NT2/D1 (cell line): ENCODE measurements at regions not wholly inside any gene's neighbourhood (a gene's known extent, or its start where the extent isn't known, plus 50 kb on each side); places are given as distances from the start of the nearest gene placed in this dataset.

Source experiments
- DNase-seq: peaks from one replicate; pipeline ENCODE4 v3.0.0-alpha.2; 2011; ENCODE audit warnings: low read depth, low spot score
- H3K27me3 ChIP-seq: 2 replicates; pipeline ENCODE4 v1.6.0; 2011; ENCODE audit warnings: mild to moderate bottlenecking; ENCODE audit not compliant: insufficient read length, insufficient read depth
- H3K36me3 ChIP-seq: 2 replicates; pipeline ENCODE4 v1.6.1; 2011; ENCODE audit warnings: mild to moderate bottlenecking, low read length, mixed read lengths; ENCODE audit not compliant: insufficient read depth, insufficient read length
- H3K4me1 ChIP-seq: 2 replicates; pipeline ENCODE4 v1.5.1; 2011; ENCODE audit not compliant: insufficient read depth, insufficient read length
- H3K4me3 ChIP-seq: 2 replicates; pipeline ENCODE4 v1.5.1; 2011; ENCODE audit warnings: low read depth; ENCODE audit not compliant: insufficient read length
- H3K9ac ChIP-seq: 2 replicates; pipeline ENCODE4 v1.6.0; 2011; ENCODE audit warnings: low read depth; ENCODE audit not compliant: insufficient read length
- H3K9me3 ChIP-seq: 2 replicates; pipeline ENCODE4 v1.5.1; 2011; ENCODE audit warnings: mild to moderate bottlenecking, low read length; ENCODE audit not compliant: insufficient read depth
- SUZ12 ChIP-seq: IDR thresholded peaks from 2 replicates; pipeline ENCODE4 v1.6.1; 2011; ENCODE audit not compliant: insufficient read length, insufficient read depth; ENCODE audit errors: extremely low read depth
- YY1 ChIP-seq: IDR thresholded peaks from 2 replicates; pipeline ENCODE4 v1.6.1; 2011; ENCODE audit not compliant: insufficient read length, insufficient read depth
- ZNF274 ChIP-seq: IDR thresholded peaks from 2 replicates; pipeline ENCODE4 v1.6.1; 2011; ENCODE audit warnings: mild to moderate bottlenecking, low read depth, low read length

DNA sequence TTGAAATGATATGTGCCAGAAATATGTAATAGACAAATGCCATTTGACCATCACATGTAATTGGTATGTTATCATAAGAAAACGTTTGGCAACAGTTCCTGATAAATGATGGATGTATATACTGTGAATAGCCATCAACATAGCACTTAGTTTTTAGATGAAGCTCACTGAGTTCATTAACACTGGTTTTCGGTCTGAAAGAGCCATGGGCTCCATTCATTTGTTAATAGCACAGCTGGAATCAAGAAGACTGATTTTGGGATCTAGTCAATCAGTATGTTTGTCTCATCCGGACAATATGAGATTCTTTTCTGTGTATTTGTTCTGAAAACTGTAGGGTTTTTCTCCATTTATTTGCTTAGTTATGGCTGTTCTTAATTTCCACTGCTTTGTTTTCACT lies 413.5 kb upstream of the CLINT1 start:
- Histone ChIP-seq H3K4me1 (no peaks in the 10 kb centered on the region), H3K4me3 (no peak overlapping the region), H3K36me3 (no peaks in the 10 kb centered on the region), H3K9ac (no peak overlapping the region), H3K27me3 (no peaks in the 10 kb centered on the region), H3K9me3 (peaks cover 5% of the 10 kb centered on the region; the same call in 1 of the 2 replicates)
- TF ChIP-seq YY1: no peak
- DNase-seq: no peak

DNA sequence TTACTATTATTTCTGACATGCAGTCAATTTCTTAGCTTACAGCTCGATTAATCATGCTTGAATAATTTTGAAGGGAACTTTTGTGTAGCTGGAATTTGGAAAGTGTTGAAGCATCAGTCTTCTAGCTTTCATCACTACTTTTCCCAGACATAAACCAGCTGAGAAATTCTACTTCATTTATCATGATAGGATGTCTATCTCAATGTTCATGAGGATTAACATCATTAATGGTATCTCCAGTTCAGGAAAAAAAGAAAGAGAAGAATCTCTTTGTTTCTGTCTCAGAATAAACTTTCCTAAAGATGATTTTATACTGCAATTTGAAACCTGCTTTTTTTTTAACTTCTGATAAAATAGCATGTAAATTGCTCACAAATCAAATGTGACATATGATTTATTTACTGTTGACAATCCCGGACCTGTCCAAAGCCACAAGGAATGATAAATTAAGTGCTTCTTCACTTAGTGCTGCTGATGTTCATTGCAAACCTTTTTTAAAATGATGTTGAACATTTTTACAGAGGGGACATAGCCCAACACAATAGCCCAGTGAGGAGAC lies 412.1 kb upstream of the CLINT1 start:
- H3K36me3 ChIP-seq: no peaks in the 10 kb centered on the region
- H3K9me3 ChIP-seq: peaks cover 11% of the 10 kb centered on the region; the same call in 1 of the 2 replicates
- no peaks in the 10 kb centered on the region for H3K4me1 ChIP-seq
- DNase-seq: no peak
- TF ChIP-seq SUZ12 (no peak), YY1 (no peak), ZNF274 (no peak)
- H3K27me3 ChIP-seq: no peaks in the 10 kb centered on the region
- no peak overlapping the region for H3K4me3 ChIP-seq
- no peak overlapping the region for H3K9ac ChIP-seq

DNA sequence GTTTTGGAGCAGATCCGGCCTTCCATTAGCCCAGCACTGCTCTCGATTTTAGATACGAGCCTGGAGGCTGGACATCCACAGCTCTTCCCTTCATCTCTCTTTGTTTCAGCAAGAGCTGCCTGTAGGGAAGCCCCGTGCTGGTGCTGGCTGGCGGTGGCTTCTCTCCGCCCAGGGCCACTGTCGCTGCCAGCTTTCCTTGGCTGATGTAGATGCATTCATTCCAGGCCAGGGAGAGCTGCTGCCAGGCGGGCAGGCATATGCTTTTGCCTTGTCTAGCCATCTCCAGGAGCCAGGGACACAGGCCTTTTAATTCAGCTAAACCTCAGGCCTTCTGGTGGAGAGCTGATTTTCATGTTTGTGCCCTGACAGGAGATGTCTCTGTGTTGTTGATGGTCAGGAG lies 409.3 kb upstream of the CLINT1 start:
- Histone ChIP-seq H3K9me3 (peaks cover 11% of the 10 kb centered on the region; the same call in 1 of the 2 replicates), H3K4me3 (no peak overlapping the region), H3K36me3 (no peaks in the 10 kb centered on the region), H3K27me3 (no peaks in the 10 kb centered on the region), H3K9ac (no peak overlapping the region), H3K4me1 (no peaks in the 10 kb centered on the region)
- no peak for TF ChIP-seq YY1
- no peak for TF ChIP-seq SUZ12
- no peak for TF ChIP-seq ZNF274
- DNase-seq: no peak

DNA sequence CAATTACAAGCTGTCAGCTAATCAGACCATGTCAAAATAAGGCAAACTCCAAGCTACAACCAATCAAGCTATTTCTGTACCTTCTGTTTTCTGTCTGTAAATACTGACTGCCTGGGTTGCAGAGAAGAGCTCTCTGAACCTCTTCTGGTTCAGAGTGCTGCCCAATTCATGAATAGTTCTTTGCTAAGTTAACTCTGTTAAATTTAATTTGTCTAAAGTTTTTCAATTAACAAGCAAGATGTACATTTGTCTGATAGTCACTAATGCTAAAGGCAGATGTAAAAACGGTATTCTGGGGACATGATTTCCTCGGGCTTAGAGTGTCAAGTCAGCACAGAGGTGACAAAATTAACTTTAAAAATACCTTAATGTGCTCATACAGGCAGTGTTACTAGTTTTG lies 408.3 kb upstream of the CLINT1 start:
- TF ChIP-seq YY1: no peak
- no peak for TF ChIP-seq ZNF274
- TF ChIP-seq SUZ12: no peak
- no peak overlapping the region for H3K9ac ChIP-seq
- no peak overlapping the region for H3K4me3 ChIP-seq
- H3K4me1 ChIP-seq: no peaks in the 10 kb centered on the region
- peaks cover 11% of the 10 kb centered on the region; the same call in 1 of the 2 replicates for H3K9me3 ChIP-seq
- no peaks in the 10 kb centered on the region for H3K27me3 ChIP-seq
- no peak for DNase-seq
- no peaks in the 10 kb centered on the region for H3K36me3 ChIP-seq

DNA sequence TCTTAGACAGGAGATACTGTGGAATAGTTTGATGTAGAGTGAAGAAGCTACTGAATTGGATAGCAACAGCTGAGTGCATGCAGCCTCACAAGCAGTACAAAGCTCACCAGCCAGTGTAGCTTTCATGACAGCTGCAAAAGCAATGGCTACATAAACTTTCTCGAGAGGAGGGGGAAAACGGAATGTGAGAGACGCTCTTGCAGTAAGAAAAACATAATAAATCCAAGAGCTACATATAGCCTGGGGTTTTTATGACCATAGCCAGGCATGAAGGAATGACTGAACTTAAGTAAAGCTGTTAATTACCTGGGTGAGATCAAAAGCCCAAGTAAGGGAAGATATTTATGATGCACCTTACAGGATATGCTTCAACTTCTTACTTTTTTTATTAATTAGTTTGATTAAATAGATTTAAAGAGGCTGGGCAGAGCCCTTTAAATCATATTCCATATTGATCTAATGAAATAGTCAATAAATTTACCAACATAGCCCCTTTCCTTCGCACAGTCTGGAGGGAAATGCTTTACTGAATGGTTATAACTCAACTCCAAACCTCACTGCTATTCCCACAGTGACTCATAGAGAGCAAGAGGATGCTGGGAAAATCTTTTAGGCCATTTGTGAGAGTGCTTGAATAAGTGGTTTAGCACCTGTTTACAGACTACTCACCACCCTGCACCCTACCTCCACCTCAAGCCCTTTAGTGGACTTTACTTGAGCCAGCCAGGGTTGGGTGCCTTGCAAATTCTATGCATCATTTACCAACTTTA lies 407.2 kb upstream of the CLINT1 start:
- no peak for DNase-seq
- Histone ChIP-seq H3K27me3 (no peaks in the 10 kb centered on the region), H3K36me3 (no peaks in the 10 kb centered on the region), H3K9me3 (peaks cover 11% of the 10 kb centered on the region; the same call in 1 of the 2 replicates), H3K4me1 (no peaks in the 10 kb centered on the region), H3K4me3 (no peak overlapping the region), H3K9ac (no peak overlapping the region)
- TF ChIP-seq YY1 (no peak), SUZ12 (no peak), ZNF274 (no peak)

DNA sequence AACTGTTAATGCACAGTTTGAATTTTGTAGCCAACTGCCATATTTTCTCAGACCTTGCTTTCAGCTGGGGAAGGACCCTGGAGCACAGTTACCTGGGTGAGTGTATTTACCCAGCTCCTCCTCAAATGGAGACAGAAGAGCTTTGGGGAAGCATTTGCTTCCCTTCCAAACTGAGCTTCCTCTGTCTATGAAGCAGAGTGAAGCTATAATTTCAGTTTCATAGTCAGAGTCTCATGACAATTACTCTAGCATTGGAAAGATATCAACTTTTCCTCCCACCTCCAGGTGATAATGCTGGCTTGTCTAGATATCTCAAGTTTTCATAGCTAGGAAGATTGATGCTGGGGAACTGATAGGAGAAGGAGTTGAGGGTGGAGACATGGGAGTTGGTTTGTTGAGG lies 406.4 kb upstream of the CLINT1 start:
- no peak for DNase-seq
- Histone ChIP-seq H3K27me3 (no peaks in the 10 kb centered on the region), H3K9ac (no peak overlapping the region), H3K4me1 (no peaks in the 10 kb centered on the region), H3K9me3 (peaks cover 11% of the 10 kb centered on the region; the same call in 1 of the 2 replicates), H3K4me3 (no peak overlapping the region), H3K36me3 (no peaks in the 10 kb centered on the region)
- TF ChIP-seq SUZ12: no peak

DNA sequence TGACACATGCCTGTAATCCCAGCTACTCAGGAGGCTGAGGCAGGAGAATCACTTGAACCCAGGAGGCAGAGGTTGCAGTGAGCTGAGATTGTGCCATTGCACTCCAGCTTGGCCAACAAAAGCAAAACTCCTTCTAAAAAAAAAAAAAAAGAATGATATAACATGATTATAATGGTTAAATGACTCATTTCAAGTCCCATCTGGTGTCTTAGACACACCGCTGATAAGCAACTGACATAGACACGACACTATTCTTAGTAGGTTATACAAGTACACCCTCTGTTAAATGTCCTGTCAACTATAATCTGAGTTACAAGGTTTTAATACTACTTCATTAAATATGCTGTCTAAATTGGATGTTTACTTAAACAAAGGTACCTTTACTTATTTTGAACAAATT lies 405.3 kb upstream of the CLINT1 start:
- Histone ChIP-seq H3K27me3 (no peaks in the 10 kb centered on the region), H3K36me3 (no peaks in the 10 kb centered on the region), H3K4me1 (no peaks in the 10 kb centered on the region), H3K9ac (no peak overlapping the region), H3K9me3 (peaks cover 11% of the 10 kb centered on the region; the same call in 1 of the 2 replicates), H3K4me3 (no peak overlapping the region)
- no peak for DNase-seq
- TF ChIP-seq ZNF274: no peak
- TF ChIP-seq SUZ12: no peak
- no peak for TF ChIP-seq YY1
